Stomach (tissue), 8 donors: ENCODE measurements at regions not wholly inside any gene's neighbourhood (a gene's known extent, or its start where the extent isn't known, plus 50 kb on each side); places are given as distances from the start of the nearest gene placed in this dataset.

Experiments used
- DNase-seq, 2 donors: peaks; one replicate each; pipeline versions ENCODE4 v3.0.0 to v3.0.0-alpha.2; 2013 to 2019
- H3K27ac ChIP-seq, 5 donors: fragments of 200-600 bp in 4 of 5; sonication (generic) in 4 of 5; one replicate each; pipeline ENCODE4 v1.5.1; 2013 to 2019; ENCODE audit warnings: mild to moderate bottlenecking in 1 of 5, moderate library complexity in 1 of 5
- H3K27me3 ChIP-seq, 3 donors: fragments of 200-600 bp; sonication (generic); one replicate each; pipeline ENCODE4 v1.5.1; 2017 to 2019; ENCODE audit warnings: mixed run types in 1 of 3
- H3K36me3 ChIP-seq, 4 donors: fragments of 200-600 bp; sonication (generic); 1 replicate in 3 of 4; 2 replicates in 1 of 4; pipeline ENCODE4 v1.5.1; 2016 to 2019
- H3K4me1 ChIP-seq, 4 donors: fragments of 200-600 bp; sonication (generic); one replicate each; pipeline ENCODE4 v1.5.1; 2016 to 2019
- H3K4me3 ChIP-seq, 4 donors: fragments of 200-600 bp; sonication (generic) in 3 of 4; one replicate each; pipeline ENCODE4 v1.5.1; 2016 to 2019; ENCODE audit warnings: mild to moderate bottlenecking in 1 of 4
- H3K9me3 ChIP-seq, 4 donors: fragments of 200-600 bp; sonication (generic); one replicate each; pipeline ENCODE4 v1.5.1; 2016 to 2019
- CTCF ChIP-seq, 7 experiments: fragments of 450-650 bp in 4 of 7; fragments of 200-600 bp in 3 of 7; sonication (generic) in 3 of 7; IDR thresholded peaks; one replicate each; pipeline ENCODE4 v1.5.1; 2016 to 2019; ENCODE audit warnings: antibody characterized with exemption in 7 of 7, control low read depth in 2 of 7, mild to moderate bottlenecking in 1 of 7
- EP300 ChIP-seq: sonication (generic); formaldehyde crosslinking; IDR thresholded peaks from one replicate; pipeline ENCODE4 v1.6.1; 2017; ENCODE audit warnings: antibody characterized with exemption
- POLR2A ChIP-seq, 4 donors: fragments of 450-650 bp; IDR thresholded peaks; one replicate each; pipeline ENCODE4 v1.6.1; 2016; ENCODE audit warnings: antibody characterized with exemption in 4 of 4, control low read depth in 2 of 4, mild to moderate bottlenecking in 1 of 4, moderate library complexity in 1 of 4
- POLR2AphosphoS5 ChIP-seq, 3 donors: sonication (generic); formaldehyde crosslinking; IDR thresholded peaks; one replicate each; pipeline ENCODE4 v1.6.1; 2016; ENCODE audit warnings: antibody characterized with exemption in 3 of 3
- WGBS, 5 donors: extraction: QIAGEN DNeasy Blood & Tissue Kit in 3 of 5; methylation state at CpG; one replicate each; pipeline versions ENCODE4 v1.1.5 to v1.1.7; 2013 to 2018; 5-methylcytosine and 5-hydroxymethylcytosine counted together
- intact Hi-C: fragments of 100-400 bp; cut with DNase I; formaldehyde crosslinking; loops from one replicate; pipeline ENCODE4 v1.15.1; 2023; ENCODE audit warnings: low total_unique reads
- donor health status: healthy with polysubstance abuse.
- donor health status: Bipolar disorder and iron deficiency.
- donor health status: healthy.

DNA sequence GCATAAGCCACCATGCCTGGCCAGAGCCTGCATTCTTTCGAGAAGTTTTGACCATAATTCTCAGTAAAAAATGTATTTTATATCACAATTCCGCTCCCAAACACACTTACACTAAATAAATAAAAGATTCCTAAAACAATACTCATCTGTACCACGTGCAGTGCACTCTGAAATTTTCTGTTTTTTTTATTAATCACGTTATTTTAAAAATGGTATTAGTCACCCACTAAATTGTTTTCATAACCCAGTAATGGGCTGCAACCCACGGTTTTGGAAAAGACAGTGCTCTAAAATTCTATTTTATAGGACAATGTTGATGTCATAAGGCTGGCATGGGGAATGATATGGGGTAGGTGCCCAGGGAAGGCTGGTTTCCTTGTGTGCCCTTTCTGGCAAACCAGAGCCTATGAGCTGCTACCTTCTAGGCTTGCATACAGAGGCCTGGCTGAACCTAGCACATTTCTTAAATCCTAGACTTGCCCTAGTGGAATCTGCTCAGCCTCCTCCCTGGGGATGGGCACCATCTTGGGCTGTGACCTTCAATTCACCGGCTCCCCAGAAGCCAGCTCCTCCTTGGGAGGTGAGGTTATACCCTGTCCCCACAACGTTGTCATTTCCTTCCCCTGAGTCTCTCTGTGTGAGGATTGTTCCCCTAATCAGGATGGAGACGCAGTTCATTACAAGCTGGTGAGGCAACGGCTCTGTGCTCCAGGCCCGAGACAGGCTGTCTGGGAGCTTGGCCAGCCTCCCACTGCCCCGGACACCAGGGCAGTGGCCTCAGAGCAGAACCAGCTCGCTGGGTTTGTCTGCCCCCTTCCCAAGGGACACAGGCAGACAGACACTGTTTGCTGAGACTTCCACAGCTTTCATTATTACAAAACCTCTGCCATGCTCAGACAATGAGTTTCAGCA lies 116.5 kb upstream of the NAV2 start:
- Histone ChIP-seq H3K4me3 (no peak overlapping the region), H3K36me3 (no peaks in the 10 kb centered on the region), H3K27me3 (no peaks in the 10 kb centered on the region), H3K27ac (peak overlapping the region in 4 of 5 donors; percentile 21 to 80 (median 58)), H3K4me1 (peaks cover 0 to 16% (median 7%) of the 10 kb centered on the region in 4 donors), H3K9me3 (no peaks in the 10 kb centered on the region)
- 45 to 69% (median 61%) methylated on average over 12 of the region's 12 CpGs for WGBS, 5 donors
- intact Hi-C loops, result no loop called here
- peak in 1 of 2 donors; percentile 45 for DNase-seq
- TF ChIP-seq POLR2AphosphoS5 (IDR thresholded peaks at IDR 0.05), result peak in 1 of 3 donors; percentile 3
- TF ChIP-seq CTCF (IDR thresholded peaks at IDR 0.05), result no peak

GRCh38 chr11:19595499-19595839 lies 117.2 kb upstream of the NAV2 start:
- peaks cover 0 to 16% (median 7%) of the 10 kb centered on the region in 4 donors for H3K4me1 ChIP-seq

GRCh38 chr11:19594326-19594725 lies 118.3 kb upstream of the NAV2 start:
- no peak overlapping the region for H3K27ac ChIP-seq
- intact Hi-C loops, result no loop called here
- 90 to 96% (median 92%) methylated on average over 4 of the region's 4 CpGs for WGBS, 5 donors
- TF ChIP-seq POLR2A (IDR thresholded peaks at IDR 0.05), result no peak
- TF ChIP-seq CTCF (IDR thresholded peaks at IDR 0.05), result no peak
- TF ChIP-seq POLR2AphosphoS5 (IDR thresholded peaks at IDR 0.05), result no peak
- no peak for TF ChIP-seq EP300
- H3K36me3 ChIP-seq, result no peaks in the 10 kb centered on the region
- H3K27me3 ChIP-seq, result no peaks in the 10 kb centered on the region
- DNase-seq, result no peak
- H3K4me1 ChIP-seq, result peaks cover 0 to 14% (median 5%) of the 10 kb centered on the region in 4 donors
- no peak overlapping the region for H3K4me3 ChIP-seq
- no peaks in the 10 kb centered on the region for H3K9me3 ChIP-seq

More at GRCh38 chr11:19595499-19595839, 117.2 kb upstream of the NAV2 start:
- no peak for DNase-seq
- Histone ChIP-seq H3K27ac (peak overlapping the region in 3 of 5 donors; percentile 41 to 80 (median 75)), H3K4me3 (no peak overlapping the region), H3K27me3 (no peaks in the 10 kb centered on the region), H3K36me3 (no peaks in the 10 kb centered on the region), H3K9me3 (no peaks in the 10 kb centered on the region)
- TF ChIP-seq POLR2AphosphoS5 (IDR thresholded peaks at IDR 0.05), result no peak
- TF ChIP-seq POLR2A (IDR thresholded peaks at IDR 0.05), result no peak
- no peak for TF ChIP-seq CTCF (IDR thresholded peaks at IDR 0.05)
- TF ChIP-seq EP300, result no peak
- WGBS, 5 donors, result 89 to 92% (median 90%) methylated on average over 2 of the region's 2 CpGs
- intact Hi-C loops, result no loop called here

- H3K9me3 ChIP-seq, result no peaks in the 10 kb centered on the region
- intact Hi-C loops, result no loop called here
- H3K27ac ChIP-seq, result no peak overlapping the region
- H3K4me3 ChIP-seq, result no peak overlapping the region
- 40 to 68% (median 59%) methylated on average over 2 of the region's 2 CpGs for WGBS, 5 donors
- no peaks in the 10 kb centered on the region for H3K27me3 ChIP-seq
- TF ChIP-seq CTCF (IDR thresholded peaks at IDR 0.05) (no peak), POLR2A (IDR thresholded peaks at IDR 0.05) (no peak), EP300 (no peak), POLR2AphosphoS5 (IDR thresholded peaks at IDR 0.05) (no peak)
- peaks cover 0 to 14% (median 3%) of the 10 kb centered on the region in 4 donors for H3K4me1 ChIP-seq
- no peak for DNase-seq
- no peaks in the 10 kb centered on the region for H3K36me3 ChIP-seq
Measured at GRCh38 chr11:19592842-19593241, 119.8 kb upstream of the NAV2 start.
